GM12878 (cell line): ENCODE measurements at regions not wholly inside any gene's neighbourhood (a gene's known extent, or its start where the extent isn't known, plus 50 kb on each side); places are given as distances from the start of the nearest gene placed in this dataset.

Experiments used
- ATAC-seq: fragments of 200-7000 bp; cut with Tn5 transposase; 3 replicates; pipeline ENCODE4 v1.9.1; 2020; ENCODE audit warnings: mild to moderate bottlenecking, moderate library complexity
- BruUV-seq: library from RNA; stranded (reverse); fragments of 400-500 nt; replicated peaks from 2 replicates; lab custom pipeline; 2021; lab: Mats Ljungman, UMichigan
- CTCF ChIA-PET: fragments of 300-600 bp; sonication (Branson Sonifier 250); formaldehyde crosslinking; extraction: SDS; loops from one replicate; lab custom pipeline; 2021; ENCODE audit warnings: inconsistent platforms; lab: Yijun Ruan, JAX
- POLR2A ChIA-PET: fragments of 350-600 bp; formaldehyde crosslinking; extraction: SDS; loops from one replicate; lab custom pipeline; 2021; ENCODE audit warnings: inconsistent platforms; lab: Charles Lee
- RAD21 ChIA-PET: fragments of 300-600 bp; sonication (Branson Sonifier 250); formaldehyde crosslinking; loops from one replicate; lab custom pipeline; 2023; ENCODE audit warnings: antibody characterized with exemption; ENCODE audit not compliant: unreplicated experiment; lab: Charles Lee
- SMC1A ChIA-PET: fragments of 300-600 bp; sonication (Branson Sonifier 250); formaldehyde crosslinking; loops from one replicate; lab custom pipeline; 2023; ENCODE audit not compliant: unreplicated experiment, uncharacterized antibody; lab: Charles Lee
- DNase-seq: peaks from one replicate; pipeline ENCODE4 v3.0.0-alpha.2; 2011; ENCODE audit warnings: low read depth, low spot score
- FAIRE-seq: peaks from 3 replicates; lab custom pipeline; 2011; peaks lifted over from hg19 to GRCh38; lab: Jason Lieb, UNC
- H2AFZ ChIP-seq: 2 replicates; pipeline ENCODE4 v1.6.0; 2011; ENCODE audit warnings: low read depth, low read length, control low read depth; ENCODE audit not compliant: control insufficient read depth
- H3K27ac ChIP-seq: 2 replicates; pipeline ENCODE4 v1.5.1; 2011; ENCODE audit warnings: control low read depth; ENCODE audit not compliant: control insufficient read depth, insufficient read depth
- H3K27me3 ChIP-seq, 2 experiments: replicated peaks in 1 of 2; 2 replicates each; pipeline versions ENCODE4 v1.6.0 to v1.6.1; 2011; ENCODE audit warnings: low read length in 1 of 2; ENCODE audit not compliant: control insufficient read depth in 2 of 2, insufficient read depth in 2 of 2
- H3K36me3 ChIP-seq, 2 experiments: 2 replicates each; pipeline ENCODE4 v1.5.1; 2011; ENCODE audit warnings: low read length in 1 of 2; ENCODE audit not compliant: control insufficient read depth in 2 of 2, insufficient read depth in 2 of 2
- H3K4me1 ChIP-seq: 2 replicates; pipeline ENCODE4 v1.6.1; 2011; ENCODE audit warnings: mild to moderate bottlenecking, low read length, moderate library complexity, mixed read lengths; ENCODE audit not compliant: control insufficient read depth, insufficient read depth
- H3K4me2 ChIP-seq: 2 replicates; pipeline ENCODE4 v1.6.0; 2011; ENCODE audit warnings: control low read depth; ENCODE audit not compliant: control insufficient read depth, insufficient read depth
- H3K4me3 ChIP-seq: fragments of 200-600 bp; sonication (generic); 2 replicates; pipeline ENCODE4 v1.5.1; 2016
- H3K79me2 ChIP-seq: 2 replicates; pipeline ENCODE4 v1.6.0; 2011; ENCODE audit warnings: low read length; ENCODE audit not compliant: control insufficient read depth, insufficient read depth
- H3K9ac ChIP-seq: 2 replicates; pipeline ENCODE4 v1.8.0; 2011; ENCODE audit warnings: low read length, control low read depth, mixed read lengths; ENCODE audit not compliant: control insufficient read depth, insufficient read depth
- H3K9me3 ChIP-seq: replicated peaks from 3 replicates; pipeline ENCODE4 v1.5.1; 2011; ENCODE audit warnings: mild to moderate bottlenecking, low read length; ENCODE audit not compliant: control insufficient read depth, insufficient read depth
- H4K20me1 ChIP-seq: 2 replicates; pipeline ENCODE4 v1.6.0; 2011; ENCODE audit not compliant: control insufficient read depth, insufficient read depth
- CEBPB ChIP-seq, 2 experiments: fragments of 150-350 bp in 1 of 2; IDR thresholded peaks; 2 replicates each; pipeline ENCODE4 v1.6.1; 2012 to 2014; ENCODE audit warnings: low read depth in 2 of 2, low read length in 2 of 2, borderline replicate concordance in 1 of 2, inconsistent platforms in 1 of 2
- CREM ChIP-seq: IDR thresholded peaks from 2 replicates; pipeline ENCODE4 v1.6.1; 2014; ENCODE audit warnings: antibody characterized with exemption, low read depth
- EED ChIP-seq: sonication (generic); IDR thresholded peaks from 2 replicates; pipeline ENCODE4 v1.6.1; 2016; ENCODE audit warnings: antibody characterized with exemption, low read depth
- KLF5 ChIP-seq: fragments of 450-650 bp; IDR thresholded peaks from 2 replicates; pipeline ENCODE4 v1.6.1; 2014; ENCODE audit warnings: mild to moderate bottlenecking; ENCODE audit not compliant: partially characterized antibody
- MAX ChIP-seq: IDR thresholded peaks from 2 replicates; pipeline ENCODE4 v1.6.1; 2012; ENCODE audit warnings: low read depth, low read length, improper control_type of control experiment
- MEF2B ChIP-seq: fragments of 450-650 bp; IDR thresholded peaks from 2 replicates; pipeline ENCODE4 v1.6.1; 2018; ENCODE audit warnings: mild to moderate bottlenecking, moderate library complexity; ENCODE audit not compliant: partially characterized antibody, poor library complexity, severe bottlenecking
- MYB ChIP-seq: fragments of 150-350 bp; IDR thresholded peaks from 2 replicates; pipeline ENCODE4 v1.6.1; 2014; ENCODE audit warnings: mild to moderate bottlenecking, low read depth, low read length, borderline replicate concordance
- NFYA ChIP-seq: IDR thresholded peaks from 2 replicates; pipeline ENCODE4 v1.6.1; 2011; ENCODE audit warnings: low read depth, mild to moderate bottlenecking, low read length, improper control_type of control experiment, borderline replicate concordance
- NRF1 ChIP-seq: conservative IDR thresholded peaks from 2 replicates; pipeline ENCODE4 v1.6.1; 2011; ENCODE audit warnings: mild to moderate bottlenecking, low read depth, low read length, improper control_type of control experiment
- WGBS: methylation state at CpG from one replicate; pipeline ENCODE4 v1.1.6; 2016; ENCODE audit warnings: low lambda C conversion rate; ENCODE audit not compliant: insufficient replicate concordance, insufficient coverage; ENCODE audit errors: missing lambda C conversion rate; 5-methylcytosine and 5-hydroxymethylcytosine counted together
- in situ Hi-C: fragments of 300-500 bp; cut with MboI; formaldehyde crosslinking; loops from 9 replicates; pipeline ENCODE4 v1.14.3; 2018; ENCODE audit warnings: mixed read lengths
- intact Hi-C: fragments of 100-400 bp; cut with micrococcal nuclease; formaldehyde crosslinking; loops from one replicate; pipeline ENCODE4 v1.14.2; 2022; ENCODE audit not compliant: unreplicated experiment

- in situ Hi-C loops = no loop called here
- peak; percentile 55 for ATAC-seq
Measured at GRCh38 chr11:112616327-112617097, 344.7 kb upstream of the NCAM1 start.

GRCh38 chr11:112617098-112617425 lies 344.2 kb upstream of the NCAM1 start:
- intact Hi-C loops = no loop called here
- ChIA-PET CTCF (no interaction called here), RAD21 (interaction anchor here (3.5 kb wide), 1 partner anchor 29 kb away, joined by 9 read pairs; no protein-coding TSS in a partner anchor), POLR2A (no interaction called here), SMC1A (interaction anchor here (0.6 to 1.3 kb wide), 3 partner anchors 11 to 288 kb away, joined by 3 read pairs; no protein-coding TSS in a partner anchor)
- 86% methylated on average over 2 of the region's 2 CpGs for whole genome bisulfite sequencing
- TF ChIP-seq MAX (no peak), MEF2B (no peak), NRF1 (no peak), NFYA (no peak), KLF5 (no peak)
- DNase-seq = no peak
- BruUV-seq = no TSS peak
- no peaks in the 10 kb centered on the region for H4K20me1 ChIP-seq
- H3K27ac ChIP-seq = no peak overlapping the region
- H2AFZ ChIP-seq = no peak overlapping the region
- ATAC-seq = no peak
- H3K4me2 ChIP-seq = no peak overlapping the region
- no peak overlapping the region for H3K4me3 ChIP-seq
- no peaks in the 10 kb centered on the region for H3K79me2 ChIP-seq
- FAIRE-seq = no peak
- no peaks in the 10 kb centered on the region for H3K9me3 ChIP-seq
- H3K36me3 ChIP-seq = no peaks in the 10 kb centered on the region
- H3K27me3 ChIP-seq = no peaks in the 10 kb centered on the region
- no peak overlapping the region for H3K9ac ChIP-seq
- in situ Hi-C loops = no loop called here
- H3K4me1 ChIP-seq = peaks cover 12% of the 10 kb centered on the region

More at GRCh38 chr11:112616327-112617097, 344.7 kb upstream of the NCAM1 start:
- FAIRE-seq = no peak
- no peaks in the 10 kb centered on the region for H4K20me1 ChIP-seq
- TF ChIP-seq MYB = no peak
- TF ChIP-seq EED = 0 out of 2 replicates have a peak, but pooled peaks have one; percentile 21
- no peak for TF ChIP-seq CEBPB (IDR thresholded peaks at IDR 0.05; ENCODE audit: borderline replicate concordance in 1 of 2, low read depth in 2 of 2, low read length in 2 of 2)
- TF ChIP-seq CREM = peak; percentile 17; the same call in 1 of the 2 replicates
- peak; percentile 20 for TF ChIP-seq MEF2B
- WGBS = 35% methylated on average over 4 of the region's 4 CpGs
- no peaks in the 10 kb centered on the region for H3K79me2 ChIP-seq
- POLR2A ChIA-PET = interaction anchor here (1.0 kb wide), 1 partner anchor 15 kb away, joined by 5 read pairs; no protein-coding TSS in a partner anchor
- H3K27ac ChIP-seq = no peak overlapping the region
- no TSS peak for BruUV-seq
- peaks cover 12% of the 10 kb centered on the region for H3K4me1 ChIP-seq
- CTCF ChIA-PET = interaction anchor here (0.9 kb wide), 1 partner anchor 25 kb away, joined by 3 read pairs; no protein-coding TSS in a partner anchor
- SMC1A ChIA-PET = interaction anchor here (0.6 to 1.3 kb wide), 3 partner anchors 12 to 287 kb away, joined by 3 read pairs; no protein-coding TSS in a partner anchor
- no peaks in the 10 kb centered on the region for H3K9me3 ChIP-seq
- H2AFZ ChIP-seq = no peak overlapping the region
- H3K9ac ChIP-seq = no peak overlapping the region
- intact Hi-C loops = no loop called here
- DNase-seq = no peak
- RAD21 ChIA-PET = interaction anchor here (1.1 to 3.5 kb wide), 2 partner anchors 11 to 28 kb away, joined by 4 to 9 read pairs; no protein-coding TSS in a partner anchor
- no peaks in the 10 kb centered on the region for H3K36me3 ChIP-seq
- H3K4me2 ChIP-seq = no peak overlapping the region
- H3K4me3 ChIP-seq = no peak overlapping the region
- no peaks in the 10 kb centered on the region for H3K27me3 ChIP-seq
